ENCODE measurements at regions not wholly inside any gene's neighbourhood (a gene's known extent, or its start where the extent isn't known, plus 50 kb on each side); places are given as distances from the start of the nearest gene placed in this dataset.

DNA sequence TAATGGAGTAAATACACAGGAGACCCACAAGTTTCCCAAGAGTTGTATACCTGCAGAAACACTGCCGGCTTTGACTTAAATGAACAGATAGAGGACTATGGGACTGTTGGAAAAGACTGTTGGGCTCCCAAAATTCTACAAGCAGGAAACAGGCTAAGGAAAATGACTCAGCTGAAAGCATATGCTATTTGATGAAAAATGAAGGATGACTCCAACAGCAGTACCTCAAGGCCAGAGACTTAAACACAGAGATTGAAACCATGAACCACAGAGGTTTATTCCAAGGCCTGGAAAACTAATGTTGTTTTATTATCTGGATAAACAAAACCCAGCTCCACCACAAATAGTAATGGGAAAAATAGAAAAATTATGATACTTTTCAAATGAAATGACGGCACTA lies 187.7 kb downstream of the TNFSF18 start:
- no peak for FAIRE-seq
- no peak for DNase-seq (ENCODE audit: insufficient read length, low spot score)
- TF ChIP-seq SPI1 (IDR thresholded peaks at IDR 0.05; ENCODE audit: low read depth, low read length) (no peak), POLR2A (IDR thresholded peaks at IDR 0.05; ENCODE audit: low read depth, low read length) (no peak), TAF1 (IDR thresholded peaks at IDR 0.05; ENCODE audit: low read depth, low read length) (no peak), POLR2AphosphoS5 (IDR thresholded peaks at IDR 0.05; ENCODE audit: low read depth, low read length) (no peak), PAX5 (IDR thresholded peaks at IDR 0.05; ENCODE audit: insufficient read depth, low read length, severe bottlenecking) (no peak), POU2F2 (IDR thresholded peaks at IDR 0.05; ENCODE audit: low read depth, low read length) (no peak)

DNA sequence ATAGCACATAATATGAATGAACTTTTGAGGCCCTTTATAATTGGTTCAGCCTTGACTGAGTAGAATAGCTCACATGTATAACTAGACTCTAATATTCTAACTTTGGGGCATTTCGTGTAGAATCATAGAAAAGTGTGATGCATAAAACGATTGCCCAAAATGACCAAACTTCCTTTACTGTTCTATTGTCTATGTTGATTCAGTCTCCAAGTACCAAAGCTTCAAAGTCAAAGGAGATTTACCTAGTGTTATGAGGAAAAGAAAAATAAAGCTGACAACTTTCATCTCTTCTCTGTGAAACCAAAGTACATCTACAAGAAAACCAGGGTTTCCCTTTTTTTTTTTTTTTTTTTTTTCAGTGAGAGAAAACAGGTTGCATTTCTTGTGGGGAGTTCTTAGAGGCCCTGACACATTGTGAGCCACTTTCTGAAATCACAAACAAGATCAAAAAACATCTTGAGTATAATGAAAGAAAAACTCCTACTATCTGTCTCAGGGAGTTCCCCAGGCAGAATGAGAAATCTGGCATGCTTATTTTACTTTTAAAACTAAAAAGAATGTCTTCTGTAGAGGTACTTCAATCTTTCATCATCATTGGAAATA lies 183.4 kb downstream of the TNFSF18 start:
- no peak for FAIRE-seq
- TF ChIP-seq SPI1 (IDR thresholded peaks at IDR 0.05; ENCODE audit: low read depth, low read length), result no peak
- TF ChIP-seq TAF1 (IDR thresholded peaks at IDR 0.05; ENCODE audit: low read depth, low read length), result no peak
- TF ChIP-seq PAX5 (IDR thresholded peaks at IDR 0.05; ENCODE audit: insufficient read depth, low read length, severe bottlenecking), result no peak
- TF ChIP-seq POLR2A (IDR thresholded peaks at IDR 0.05; ENCODE audit: low read depth, low read length), result no peak
- TF ChIP-seq POLR2AphosphoS5 (IDR thresholded peaks at IDR 0.05; ENCODE audit: low read depth, low read length), result no peak
- no peak for TF ChIP-seq POU2F2 (IDR thresholded peaks at IDR 0.05; ENCODE audit: low read depth, low read length)
- no peak for DNase-seq (ENCODE audit: insufficient read length, low spot score)

DNA sequence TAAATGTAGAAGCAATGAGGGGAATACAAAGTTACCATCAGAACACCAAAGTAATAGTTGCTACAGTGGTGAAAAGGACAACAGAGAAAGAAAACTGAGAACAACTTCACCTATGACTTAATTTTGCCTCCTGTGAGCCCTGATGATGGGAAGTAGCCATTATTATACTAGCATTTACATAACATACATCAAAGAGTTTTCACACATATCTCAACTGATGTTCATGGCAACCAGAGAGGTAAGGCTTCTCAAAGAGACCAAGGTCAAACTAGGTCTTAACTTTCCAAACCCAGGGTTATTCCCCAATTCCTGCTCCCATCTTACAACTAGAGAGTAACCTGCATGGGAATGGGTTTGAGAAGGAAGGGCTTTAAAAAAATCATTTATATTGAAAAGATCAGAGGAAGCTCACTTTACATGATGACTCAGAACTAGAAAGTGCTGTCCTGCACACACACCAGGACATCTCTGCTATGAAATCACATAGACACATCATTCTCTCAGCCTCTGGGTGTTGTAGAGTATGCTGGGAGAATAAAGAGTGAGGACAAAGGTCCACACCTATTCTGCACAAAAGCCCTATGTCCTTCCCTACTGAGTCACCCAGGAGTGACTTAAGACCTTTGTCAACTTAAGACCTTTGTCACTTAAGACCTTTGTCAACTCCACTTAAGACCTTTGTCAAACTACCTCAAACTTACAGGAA lies 179.7 kb downstream of the TNFSF18 start:
- TF ChIP-seq SPI1 (IDR thresholded peaks at IDR 0.05; ENCODE audit: low read depth, low read length) (no peak), POLR2A (IDR thresholded peaks at IDR 0.05; ENCODE audit: low read depth, low read length) (no peak), POLR2AphosphoS5 (IDR thresholded peaks at IDR 0.05; ENCODE audit: low read depth, low read length) (no peak), POU2F2 (IDR thresholded peaks at IDR 0.05; ENCODE audit: low read depth, low read length) (no peak), TAF1 (IDR thresholded peaks at IDR 0.05; ENCODE audit: low read depth, low read length) (no peak), PAX5 (IDR thresholded peaks at IDR 0.05; ENCODE audit: insufficient read depth, low read length, severe bottlenecking) (no peak)
- FAIRE-seq, result peak; percentile 76
- no peak for DNase-seq (ENCODE audit: insufficient read length, low spot score)

DNA sequence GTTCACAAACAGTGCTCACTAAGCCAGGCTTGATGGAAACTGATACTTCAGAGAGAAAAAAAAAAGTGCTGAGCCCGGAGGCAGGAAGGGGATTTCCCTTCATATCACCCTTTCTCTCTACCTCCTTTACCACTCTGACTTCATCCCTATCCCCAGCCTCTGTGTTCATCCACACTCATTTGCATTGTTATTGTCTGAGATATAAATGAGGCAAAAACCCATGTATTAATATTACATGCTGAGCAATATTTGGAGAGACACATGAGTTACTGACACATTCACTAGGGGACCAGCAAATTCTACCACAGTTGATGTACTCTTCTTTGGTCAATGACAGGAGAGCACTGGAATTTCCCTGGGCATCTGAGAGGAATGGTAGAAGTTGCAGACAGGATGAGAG lies 175.8 kb downstream of the TNFSF18 start:
- TF ChIP-seq POLR2A (IDR thresholded peaks at IDR 0.05; ENCODE audit: low read depth, low read length) (no peak), TAF1 (IDR thresholded peaks at IDR 0.05; ENCODE audit: low read depth, low read length) (no peak), POU2F2 (IDR thresholded peaks at IDR 0.05; ENCODE audit: low read depth, low read length) (no peak), PAX5 (IDR thresholded peaks at IDR 0.05; ENCODE audit: insufficient read depth, low read length, severe bottlenecking) (no peak), SPI1 (IDR thresholded peaks at IDR 0.05; ENCODE audit: low read depth, low read length) (no peak), POLR2AphosphoS5 (IDR thresholded peaks at IDR 0.05; ENCODE audit: low read depth, low read length) (no peak)
- no peak for DNase-seq (ENCODE audit: insufficient read length, low spot score)
- no peak for FAIRE-seq

DNA sequence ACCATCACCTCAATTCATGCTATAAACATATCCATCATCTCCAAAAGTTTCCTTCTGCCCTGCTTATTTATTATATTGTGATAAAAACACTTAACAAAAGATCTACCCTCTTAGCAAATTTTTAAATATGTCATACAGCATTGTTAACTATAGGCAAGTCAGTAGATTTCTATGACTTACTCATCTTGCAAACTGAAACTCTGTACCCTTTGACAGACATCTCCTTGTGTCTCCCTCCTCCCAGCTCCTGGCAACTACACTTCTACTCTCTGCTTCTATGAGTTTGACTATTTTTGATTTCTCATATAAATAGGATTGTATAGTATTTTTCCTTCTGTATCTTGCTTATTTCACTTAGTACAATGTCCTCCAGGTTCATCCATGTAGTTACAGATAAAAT lies 174.8 kb downstream of the TNFSF18 start:
- no peak for TF ChIP-seq POLR2AphosphoS5 (IDR thresholded peaks at IDR 0.05; ENCODE audit: low read depth, low read length)
- no peak for TF ChIP-seq SPI1 (IDR thresholded peaks at IDR 0.05; ENCODE audit: low read depth, low read length)
- DNase-seq (ENCODE audit: insufficient read length, low spot score) (no peak), FAIRE-seq (no peak)

DNA sequence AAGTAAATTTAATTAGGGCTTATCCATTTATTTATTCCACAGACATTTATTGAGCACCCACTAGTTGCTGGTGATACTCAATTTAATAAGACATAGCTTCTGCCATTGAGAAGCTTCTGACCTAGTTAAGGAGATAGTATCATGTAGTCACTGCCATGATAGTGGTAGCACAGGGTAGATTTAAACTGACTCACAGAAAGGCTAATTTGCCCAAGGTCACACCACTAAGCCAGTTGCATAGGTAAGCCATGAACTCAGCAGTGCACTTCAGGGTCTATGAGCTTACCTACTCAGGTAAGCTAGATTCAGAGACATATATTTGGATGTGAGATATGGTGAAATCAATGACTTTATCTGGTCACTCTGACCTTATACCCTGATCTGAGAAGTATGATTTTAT lies 168.4 kb downstream of the TNFSF18 start:
- FAIRE-seq (peak; percentile 23), DNase-seq (ENCODE audit: insufficient read length, low spot score) (no peak)
- TF ChIP-seq POU2F2 (IDR thresholded peaks at IDR 0.05; ENCODE audit: low read depth, low read length) (no peak), POLR2AphosphoS5 (IDR thresholded peaks at IDR 0.05; ENCODE audit: low read depth, low read length) (no peak), TAF1 (IDR thresholded peaks at IDR 0.05; ENCODE audit: low read depth, low read length) (no peak), SPI1 (IDR thresholded peaks at IDR 0.05; ENCODE audit: low read depth, low read length) (no peak), PAX5 (IDR thresholded peaks at IDR 0.05; ENCODE audit: insufficient read depth, low read length, severe bottlenecking) (no peak), POLR2A (IDR thresholded peaks at IDR 0.05; ENCODE audit: low read depth, low read length) (no peak)

DNA sequence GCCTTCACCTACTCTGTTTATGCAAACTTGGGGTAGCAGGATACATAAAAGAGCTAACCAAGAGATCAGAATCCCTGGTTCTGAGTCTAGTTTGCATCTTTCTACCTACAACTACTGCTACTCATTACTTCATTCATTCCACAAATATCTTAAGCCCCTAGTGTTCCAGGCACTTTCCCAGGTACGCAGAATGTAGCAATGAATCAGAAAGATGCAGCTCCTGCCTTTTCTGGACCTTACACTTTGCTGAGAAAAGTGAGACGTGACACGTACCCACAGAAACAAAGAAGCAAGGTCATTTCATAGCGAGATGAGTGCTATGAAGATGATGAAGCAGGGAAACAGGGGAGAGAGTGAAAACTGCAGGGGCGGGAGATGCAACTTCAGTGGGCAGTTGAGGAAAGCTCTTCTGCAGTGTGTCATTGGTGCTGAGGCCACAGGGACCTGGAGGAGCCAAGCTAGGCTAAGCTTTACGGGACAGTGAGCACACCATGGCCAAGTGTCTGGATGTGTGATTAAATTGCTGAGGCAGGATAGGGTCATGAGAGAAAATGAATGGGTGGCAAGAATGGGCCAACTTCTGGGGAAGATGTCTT lies 167.9 kb downstream of the TNFSF18 start:
- FAIRE-seq (no peak), DNase-seq (ENCODE audit: insufficient read length, low spot score) (no peak)
- TF ChIP-seq PAX5 (IDR thresholded peaks at IDR 0.05; ENCODE audit: insufficient read depth, low read length, severe bottlenecking) (no peak), POU2F2 (IDR thresholded peaks at IDR 0.05; ENCODE audit: low read depth, low read length) (no peak), POLR2A (IDR thresholded peaks at IDR 0.05; ENCODE audit: low read depth, low read length) (no peak), TAF1 (IDR thresholded peaks at IDR 0.05; ENCODE audit: low read depth, low read length) (no peak), SPI1 (IDR thresholded peaks at IDR 0.05; ENCODE audit: low read depth, low read length) (no peak), POLR2AphosphoS5 (IDR thresholded peaks at IDR 0.05; ENCODE audit: low read depth, low read length) (no peak)

DNA sequence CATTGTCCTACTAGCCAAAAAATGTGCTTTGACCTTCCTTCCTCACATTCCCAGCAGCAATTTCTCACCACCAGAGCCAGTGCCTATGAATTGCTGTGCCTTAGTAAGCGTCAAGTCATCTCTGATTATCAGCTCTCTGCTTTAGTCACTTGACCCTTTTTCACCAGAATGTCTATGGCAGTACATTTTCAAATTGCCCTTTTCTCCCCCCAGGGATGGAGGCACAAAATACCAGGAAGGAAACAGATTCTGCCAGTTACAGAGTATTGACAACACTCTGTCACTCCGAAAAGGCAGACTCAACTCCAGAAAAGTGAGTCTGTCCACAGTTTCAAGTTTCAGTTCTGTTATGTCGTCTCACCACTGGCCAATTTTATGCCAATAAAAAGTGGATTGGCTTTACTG lies 167.4 kb downstream of the TNFSF18 start:
- TF ChIP-seq SPI1 (IDR thresholded peaks at IDR 0.05; ENCODE audit: low read depth, low read length) (peak; percentile 58), PAX5 (IDR thresholded peaks at IDR 0.05; ENCODE audit: insufficient read depth, low read length, severe bottlenecking) (no peak)
- peak; percentile 76 for FAIRE-seq
- no peak for DNase-seq (ENCODE audit: insufficient read length, low spot score)

DNA sequence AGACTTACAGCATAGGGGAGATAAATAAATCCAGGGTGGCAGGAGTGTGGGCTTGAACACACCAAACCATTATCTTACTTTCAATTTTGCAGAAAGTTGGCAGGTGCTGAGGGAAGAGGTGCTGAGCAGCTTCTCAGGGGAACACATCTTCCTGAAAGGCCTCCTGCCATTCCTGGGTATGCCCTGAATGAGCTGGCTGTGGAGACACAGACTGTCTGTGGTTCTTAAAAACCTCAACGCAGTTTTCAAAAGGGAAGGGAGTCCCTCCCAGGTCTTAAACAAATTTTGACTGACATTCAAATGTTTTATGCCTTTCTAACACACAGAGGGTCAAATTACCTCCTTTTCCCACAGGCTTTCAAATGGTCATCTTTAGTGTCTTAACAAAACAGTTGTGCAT lies 166.9 kb downstream of the TNFSF18 start:
- TF ChIP-seq POLR2A (IDR thresholded peaks at IDR 0.05; ENCODE audit: low read depth, low read length) (no peak), POU2F2 (IDR thresholded peaks at IDR 0.05; ENCODE audit: low read depth, low read length) (no peak), PAX5 (IDR thresholded peaks at IDR 0.05; ENCODE audit: insufficient read depth, low read length, severe bottlenecking) (no peak), TAF1 (IDR thresholded peaks at IDR 0.05; ENCODE audit: low read depth, low read length) (no peak), SPI1 (IDR thresholded peaks at IDR 0.05; ENCODE audit: low read depth, low read length) (no peak), POLR2AphosphoS5 (IDR thresholded peaks at IDR 0.05; ENCODE audit: low read depth, low read length) (no peak)
- DNase-seq (ENCODE audit: insufficient read length, low spot score) (no peak), FAIRE-seq (no peak)
